GM18498 (cell line): ENCODE measurements at regions not wholly inside any gene's neighbourhood (a gene's known extent, or its start where the extent isn't known, plus 50 kb on each side); places are given as distances from the start of the nearest gene placed in this dataset.

ENCODE experiments used
- ATAC-seq: cut with Tn5 transposase; IDR thresholded peaks from one replicate; pipeline ENCODE4 v1.9.1; 2021; ENCODE audit warnings: mild to moderate bottlenecking, moderate library complexity; ENCODE audit not compliant: unreplicated experiment

GRCh38 chr9:129349665-129349947 lies 171.5 kb upstream of the IER5L start:
- ATAC-seq = no peak

GRCh38 chr9:129348890-129349664 lies 171.0 kb upstream of the IER5L start:
- ATAC-seq = no peak

GRCh38 chr9:129347316-129348120 lies 169.5 kb upstream of the IER5L start:
- no peak for ATAC-seq

GRCh38 chr9:129346046-129346445 lies 168.0 kb upstream of the IER5L start:
- ATAC-seq = no peak

GRCh38 chr9:129344641-129345495 lies 166.8 kb upstream of the IER5L start:
- no peak for ATAC-seq

GRCh38 chr9:129343424-129344375 lies 165.6 kb upstream of the IER5L start:
- ATAC-seq = no peak

- ATAC-seq = no peak
Measured at GRCh38 chr9:129342591-129343423, 164.7 kb upstream of the IER5L start.

- no peak for ATAC-seq
Measured at GRCh38 chr9:129341987-129342348, 163.9 kb upstream of the IER5L start.

GRCh38 chr9:129341171-129341986 lies 163.3 kb upstream of the IER5L start:
- no peak for ATAC-seq

GRCh38 chr9:129340427-129341170 lies 162.5 kb upstream of the IER5L start:
- ATAC-seq = no peak

- ATAC-seq = no peak
Measured at GRCh38 chr9:129339539-129340157, 161.6 kb upstream of the IER5L start.

- no peak for ATAC-seq
Measured at GRCh38 chr9:129338724-129339430, 160.8 kb upstream of the IER5L start.

- no peak for ATAC-seq
Measured at GRCh38 chr9:129337336-129338140, 159.5 kb upstream of the IER5L start.

GRCh38 chr9:129336601-129337331 lies 158.7 kb upstream of the IER5L start:
- no peak for ATAC-seq

GRCh38 chr9:129336130-129336528 lies 158.1 kb upstream of the IER5L start:
- ATAC-seq = no peak
